GM23248 (cell line): ENCODE measurements at regions not wholly inside any gene's neighbourhood (a gene's known extent, or its start where the extent isn't known, plus 50 kb on each side); places are given as distances from the start of the nearest gene placed in this dataset.

ENCODE experiments used
- EZH2 ChIP-seq: fragments of 200-600 bp; sonication (generic); IDR thresholded peaks from 2 replicates; pipeline ENCODE4 v1.6.1; 2018; ENCODE audit warnings: antibody characterized with exemption, mild to moderate bottlenecking; ENCODE audit not compliant: insufficient read depth, poor library complexity, severe bottlenecking
- EZH2phosphoT487 ChIP-seq: fragments of 200-600 bp; sonication (generic); IDR thresholded peaks from 2 replicates; pipeline ENCODE4 v1.6.1; 2018; ENCODE audit warnings: antibody characterized with exemption, moderate library complexity, mild to moderate bottlenecking, low read depth; ENCODE audit not compliant: insufficient read depth

GRCh38 chr7:17422966-17423365, 124.5 kb downstream of the AHR start:
- TF ChIP-seq EZH2 (no peak), EZH2phosphoT487 (no peak)
